Spleen (tissue), 7 donors: ENCODE measurements at regions not wholly inside any gene's neighbourhood (a gene's known extent, or its start where the extent isn't known, plus 50 kb on each side); places are given as distances from the start of the nearest gene placed in this dataset.
"Not testable (repeated sequence)": the region's sequence is repeated elsewhere in the genome, so short reads cannot be mapped to it uniquely, and the experiment has no call there.

ENCODE experiments used
- CTCF ChIP-seq, 11 experiments: fragments of 200-600 bp in 7 of 11; fragments of 450-650 bp in 4 of 11; sonication (generic) in 4 of 11; IDR thresholded peaks in 8 of 11; conservative IDR thresholded peaks in 3 of 11; 1 replicate in 7 of 11; 2 replicates in 4 of 11; pipeline versions ENCODE4 v1.4.0 to v1.8.0; 2016 to 2021; ENCODE audit warnings: antibody characterized with exemption in 11 of 11, inconsistent platforms in 4 of 11, mild to moderate bottlenecking in 1 of 11
- POLR2A ChIP-seq, 3 donors: fragments of 450-650 bp; IDR thresholded peaks; one replicate each; pipeline ENCODE4 v1.5.1; 2017; ENCODE audit warnings: antibody characterized with exemption in 3 of 3, mild to moderate bottlenecking in 1 of 3
- POLR2AphosphoS5 ChIP-seq, 3 donors: sonication (generic); formaldehyde crosslinking; IDR thresholded peaks; one replicate each; pipeline ENCODE4 v1.5.1; 2017; ENCODE audit warnings: antibody characterized with exemption in 3 of 3
- donor health status: DM: no; HTN: no; CAD: no; lungs with moderate emphysema.
- donor health status: DM: no; HTN: no; CAD: no.
- donor health status: DM: no; HTN: no; CAD: no.

- not testable (repeated sequence) for TF ChIP-seq CTCF (IDR thresholded peaks at IDR 0.05 in 8 of 11, conservative IDR thresholded peaks at IDR 0.05 in 3 of 11); POLR2A (IDR thresholded peaks at IDR 0.05); POLR2AphosphoS5 (IDR thresholded peaks at IDR 0.05)
These were observed 206.8 kb upstream of the GADL1 start for GRCh38 chr3:31101285-31101684.
